Mesendoderm (in vitro differentiated cells): ENCODE measurements at regions not wholly inside any gene's neighbourhood (a gene's known extent, or its start where the extent isn't known, plus 50 kb on each side); places are given as distances from the start of the nearest gene placed in this dataset.

Experiments used
- DNase-seq: peaks from one replicate; pipeline ENCODE4 v3.0.0; 2013
- H2AK5ac ChIP-seq: 2 replicates; pipeline ENCODE4 v1.6.1; 2013; ENCODE audit warnings: low read length, inconsistent platforms
- H2BK120ac ChIP-seq: 2 replicates; pipeline ENCODE4 v1.6.1; 2013; ENCODE audit warnings: low read depth, mild to moderate bottlenecking, low read length, moderate library complexity, mixed read lengths
- H2BK15ac ChIP-seq: replicated peaks from 2 replicates; pipeline ENCODE4 v1.6.1; 2013; ENCODE audit warnings: low read depth, mild to moderate bottlenecking, moderate library complexity
- H2BK5ac ChIP-seq: 2 replicates; pipeline ENCODE4 v1.6.1; 2013; ENCODE audit warnings: low read length, inconsistent platforms
- H3K18ac ChIP-seq: 2 replicates; pipeline ENCODE4 v1.6.1; 2013; ENCODE audit warnings: mild to moderate bottlenecking, low read length, mixed read lengths
- H3K23ac ChIP-seq: one replicate; pipeline ENCODE4 v1.6.1; 2013; ENCODE audit warnings: low read length
- H3K27ac ChIP-seq: 2 replicates; pipeline ENCODE4 v1.5.1; 2013; ENCODE audit warnings: low read depth, mild to moderate bottlenecking, inconsistent platforms, low read length, moderate library complexity
- H3K27me3 ChIP-seq: 2 replicates; pipeline ENCODE4 v1.6.1; 2013; ENCODE audit warnings: low read length, control low read depth, mild to moderate bottlenecking, inconsistent platforms; ENCODE audit not compliant: insufficient read depth, poor library complexity
- H3K36me3 ChIP-seq: 2 replicates; pipeline ENCODE4 v1.6.1; 2013; ENCODE audit warnings: low read length, inconsistent platforms; ENCODE audit not compliant: control insufficient read depth, insufficient read depth
- H3K4ac ChIP-seq: one replicate; pipeline ENCODE4 v1.6.1; 2013; ENCODE audit warnings: low read depth, mild to moderate bottlenecking, low read length, moderate library complexity
- H3K4me1 ChIP-seq: 2 replicates; pipeline ENCODE4 v1.6.1; 2013; ENCODE audit warnings: low read depth, low read length, inconsistent platforms; ENCODE audit not compliant: control insufficient read depth
- H3K4me2 ChIP-seq: 2 replicates; pipeline ENCODE4 v1.6.1; 2013; ENCODE audit warnings: low read length
- H3K4me3 ChIP-seq: 2 replicates; pipeline ENCODE4 v1.5.1; 2013; ENCODE audit warnings: mild to moderate bottlenecking, low read length
- H3K56ac ChIP-seq: one replicate; pipeline ENCODE4 v1.6.1; 2013; ENCODE audit warnings: low read length
- H3K79me1 ChIP-seq: 2 replicates; pipeline ENCODE4 v1.6.1; 2013; ENCODE audit warnings: low read length, inconsistent platforms
- H3K79me2 ChIP-seq: 2 replicates; pipeline ENCODE4 v1.6.1; 2013; ENCODE audit warnings: mild to moderate bottlenecking, low read length; ENCODE audit not compliant: control insufficient read depth, insufficient read depth
- H3K9ac ChIP-seq: 2 replicates; pipeline ENCODE4 v1.6.1; 2013; ENCODE audit warnings: low read length, inconsistent platforms
- H4K5ac ChIP-seq: one replicate; pipeline ENCODE4 v1.6.1; 2013; ENCODE audit warnings: low read length
- H4K8ac ChIP-seq: one replicate; pipeline ENCODE4 v1.6.1; 2013; ENCODE audit warnings: low read depth, mild to moderate bottlenecking, control low read depth, low read length, moderate library complexity
- WGBS: extraction: QIAGEN DNeasy Blood & Tissue Kit; methylation state at CpG from one replicate; pipeline ENCODE4 v1.1.7; 2013; ENCODE audit warnings: low lambda C conversion rate, missing lambda C conversion rate; ENCODE audit not compliant: insufficient coverage; ENCODE audit errors: extremely low coverage; 5-methylcytosine and 5-hydroxymethylcytosine counted together

DNA sequence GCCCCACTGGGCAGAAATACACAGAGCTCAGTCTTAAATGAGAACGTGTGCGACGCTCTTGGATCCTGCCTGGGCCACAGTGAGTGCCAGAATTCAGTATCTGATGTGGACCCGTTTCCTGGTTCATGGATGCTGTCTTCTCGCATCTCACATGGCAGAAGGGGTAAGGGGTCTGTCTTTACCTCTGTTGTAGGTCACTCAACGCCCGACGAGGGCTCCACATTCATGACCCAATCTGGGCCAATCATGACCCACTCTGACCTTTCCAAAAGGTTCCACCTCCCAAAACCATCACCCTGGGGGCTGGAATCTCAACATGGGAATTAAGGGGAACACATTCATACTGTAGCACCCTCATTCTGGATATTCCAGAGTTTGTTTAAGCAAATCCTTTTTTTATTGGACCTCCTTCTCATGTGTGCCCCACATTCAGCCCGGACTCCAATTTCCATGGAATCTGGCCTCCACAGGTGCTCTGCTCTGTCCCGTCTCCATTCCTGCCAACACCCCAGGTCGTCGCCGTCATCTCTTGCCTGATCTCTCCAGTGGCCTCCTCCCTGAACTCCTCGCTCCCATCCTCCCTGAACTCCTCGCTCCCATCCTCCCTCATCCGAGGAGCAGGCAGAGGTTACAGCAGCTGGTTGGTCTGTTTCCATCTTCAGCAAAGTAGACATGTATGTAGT lies 78.9 kb upstream of the OTOS start:
- no peak overlapping the region for H2BK5ac ChIP-seq
- H3K4me1 ChIP-seq, result no peaks in the 10 kb centered on the region
- WGBS, result no CpG with 5 or more reads among the region's 16 CpGs
- H3K4me3 ChIP-seq, result no peak overlapping the region
- no peaks in the 10 kb centered on the region for H3K79me2 ChIP-seq
- H3K9ac ChIP-seq, result no peak overlapping the region
- H4K8ac ChIP-seq, result no peak overlapping the region
- H2BK120ac ChIP-seq, result no peak overlapping the region
- H3K23ac ChIP-seq, result no peak overlapping the region
- H3K27me3 ChIP-seq, result no peaks in the 10 kb centered on the region
- no peak overlapping the region for H2BK15ac ChIP-seq
- no peaks in the 10 kb centered on the region for H3K79me1 ChIP-seq
- H3K56ac ChIP-seq, result no peak overlapping the region
- no peak overlapping the region for H2AK5ac ChIP-seq
- DNase-seq, result no peak
- H4K5ac ChIP-seq, result no peak overlapping the region
- no peak overlapping the region for H3K4me2 ChIP-seq
- no peak overlapping the region for H3K18ac ChIP-seq
- H3K36me3 ChIP-seq, result no peaks in the 10 kb centered on the region
- H3K27ac ChIP-seq, result no peak overlapping the region
- no peak overlapping the region for H3K4ac ChIP-seq

DNA sequence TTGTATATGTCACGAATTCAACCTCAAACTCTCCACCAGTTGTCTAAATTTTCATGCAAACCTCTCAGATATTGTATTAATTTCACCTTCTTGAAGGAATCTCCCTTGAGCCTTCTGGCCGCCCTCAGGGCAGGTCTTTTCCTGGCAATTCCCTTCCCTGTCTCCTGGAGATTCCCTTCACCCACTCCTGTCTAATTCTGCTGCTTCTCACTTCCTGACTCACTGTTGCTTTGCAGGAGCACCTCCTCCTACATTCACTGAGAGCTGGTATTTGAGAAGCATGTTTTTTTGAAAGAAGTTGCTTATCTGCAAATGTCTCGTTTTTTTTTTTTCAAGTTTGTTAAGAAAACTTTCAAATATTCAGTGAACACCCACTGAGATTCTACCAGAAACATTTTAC lies 79.9 kb upstream of the OTOS start:
- Histone ChIP-seq H3K4me3 (no peak overlapping the region), H3K23ac (no peak overlapping the region), H3K4me1 (no peaks in the 10 kb centered on the region), H2BK120ac (no peak overlapping the region), H4K8ac (no peak overlapping the region), H4K5ac (no peak overlapping the region), H3K18ac (no peak overlapping the region), H3K56ac (no peak overlapping the region), H3K27me3 (no peaks in the 10 kb centered on the region), H3K4ac (no peak overlapping the region), H2BK5ac (no peak overlapping the region), H3K4me2 (no peak overlapping the region), H3K27ac (no peak overlapping the region), H3K79me2 (no peaks in the 10 kb centered on the region), H3K79me1 (no peaks in the 10 kb centered on the region), H2AK5ac (no peak overlapping the region), H3K9ac (no peak overlapping the region), H3K36me3 (no peaks in the 10 kb centered on the region), H2BK15ac (no peak overlapping the region)
- no CpG with 5 or more reads among the region's 3 CpGs for WGBS
- DNase-seq, result peak; percentile 31

DNA sequence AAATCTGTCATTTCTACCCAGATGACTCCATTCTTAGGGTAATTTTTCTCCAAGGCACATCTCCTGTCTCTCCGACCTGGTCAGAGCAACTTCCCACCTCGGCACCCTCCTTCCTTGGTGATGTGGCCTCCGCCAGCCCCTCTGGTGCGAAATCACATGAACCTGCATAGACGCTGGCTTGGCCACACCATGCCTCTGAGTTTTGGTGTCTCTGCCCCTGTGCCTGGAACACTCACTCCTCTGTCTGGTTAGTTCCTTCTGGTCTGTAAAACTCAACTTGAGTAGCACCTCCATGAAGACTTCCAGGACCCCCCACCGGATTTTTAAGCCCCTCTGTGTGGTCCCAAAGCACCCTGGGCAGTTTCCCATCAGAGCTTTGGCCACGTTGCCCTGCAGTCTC lies 83.2 kb upstream of the OTOS start:
- Histone ChIP-seq H3K79me2 (no peaks in the 10 kb centered on the region), H3K4me2 (no peak overlapping the region), H3K4ac (no peak overlapping the region), H3K18ac (no peak overlapping the region), H4K5ac (no peak overlapping the region), H2BK120ac (no peak overlapping the region), H2BK5ac (no peak overlapping the region), H3K4me3 (no peak overlapping the region), H2BK15ac (no peak overlapping the region), H3K27ac (no peak overlapping the region), H2AK5ac (no peak overlapping the region), H3K23ac (no peak overlapping the region), H4K8ac (no peak overlapping the region), H3K4me1 (no peaks in the 10 kb centered on the region), H3K79me1 (no peaks in the 10 kb centered on the region), H3K36me3 (no peaks in the 10 kb centered on the region), H3K9ac (no peak overlapping the region), H3K56ac (no peak overlapping the region), H3K27me3 (no peaks in the 10 kb centered on the region)
- WGBS, result no CpG with 5 or more reads among the region's 7 CpGs
- no peak for DNase-seq

DNA sequence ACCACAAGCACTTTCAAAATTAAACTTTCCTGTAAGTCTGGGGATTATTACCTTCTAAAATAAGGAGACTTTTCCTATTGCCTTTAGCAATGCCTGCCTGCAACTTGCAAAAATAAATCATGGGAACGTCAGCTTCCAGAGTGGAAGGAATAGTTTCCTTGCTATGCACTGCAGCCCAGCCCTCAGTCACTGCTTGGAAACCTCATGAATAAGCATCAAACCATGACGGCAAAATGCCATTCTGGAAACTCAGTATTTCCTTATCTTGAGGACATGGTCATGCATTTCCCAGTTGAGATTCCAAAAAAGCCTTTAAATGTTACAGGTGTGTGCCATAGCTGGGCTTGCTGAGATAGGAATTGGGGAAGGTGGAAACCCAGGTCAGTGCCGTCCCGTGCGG lies 84.2 kb upstream of the OTOS start:
- Histone ChIP-seq H2AK5ac (no peak overlapping the region), H4K5ac (no peak overlapping the region), H2BK120ac (no peak overlapping the region), H3K4me1 (no peaks in the 10 kb centered on the region), H3K4me3 (no peak overlapping the region), H2BK5ac (no peak overlapping the region), H3K18ac (no peak overlapping the region), H3K23ac (no peak overlapping the region), H4K8ac (no peak overlapping the region), H3K79me1 (no peaks in the 10 kb centered on the region), H3K4ac (no peak overlapping the region), H3K36me3 (no peaks in the 10 kb centered on the region), H3K79me2 (no peaks in the 10 kb centered on the region), H2BK15ac (no peak overlapping the region), H3K27ac (no peak overlapping the region), H3K4me2 (no peak overlapping the region), H3K27me3 (no peaks in the 10 kb centered on the region), H3K56ac (no peak overlapping the region), H3K9ac (no peak overlapping the region)
- WGBS, result no CpG with 5 or more reads among the region's 5 CpGs
- no peak for DNase-seq

DNA sequence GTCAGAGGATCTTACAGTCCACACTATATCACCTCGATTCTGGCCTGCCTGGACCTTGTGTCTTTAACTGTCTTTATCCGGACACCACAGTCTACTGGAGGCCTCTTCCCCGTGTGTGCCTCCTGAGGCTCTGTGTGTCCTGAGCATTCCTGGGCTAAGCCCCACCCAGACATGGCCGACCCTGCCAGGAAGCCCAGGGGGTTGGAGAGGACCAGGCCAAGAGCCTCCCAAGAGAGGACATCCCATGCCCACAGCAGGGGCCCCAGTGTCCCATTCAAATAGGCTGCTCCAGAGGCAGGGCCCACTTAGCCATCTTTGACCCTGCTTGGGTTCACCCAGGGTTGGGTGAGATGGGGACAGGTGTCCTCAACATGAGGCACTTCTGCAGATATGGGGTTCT lies 84.7 kb upstream of the OTOS start:
- H2BK15ac ChIP-seq, result no peak overlapping the region
- H3K9ac ChIP-seq, result no peak overlapping the region
- no peak overlapping the region for H3K23ac ChIP-seq
- no peak overlapping the region for H3K18ac ChIP-seq
- H4K5ac ChIP-seq, result no peak overlapping the region
- H3K79me2 ChIP-seq, result no peaks in the 10 kb centered on the region
- no peaks in the 10 kb centered on the region for H3K36me3 ChIP-seq
- H3K27me3 ChIP-seq, result no peaks in the 10 kb centered on the region
- no peaks in the 10 kb centered on the region for H3K79me1 ChIP-seq
- no peak overlapping the region for H3K4ac ChIP-seq
- H2BK5ac ChIP-seq, result no peak overlapping the region
- no peak overlapping the region for H3K4me2 ChIP-seq
- H4K8ac ChIP-seq, result no peak overlapping the region
- H3K4me1 ChIP-seq, result no peaks in the 10 kb centered on the region
- no peak for DNase-seq
- H3K56ac ChIP-seq, result no peak overlapping the region
- no peak overlapping the region for H3K4me3 ChIP-seq
- no peak overlapping the region for H2BK120ac ChIP-seq
- no peak overlapping the region for H3K27ac ChIP-seq
- WGBS, result no CpG with 5 or more reads among the region's 4 CpGs
- no peak overlapping the region for H2AK5ac ChIP-seq
